Type B pancreatic cell (in vitro differentiated cells): ENCODE measurements at regions not wholly inside any gene's neighbourhood (a gene's known extent, or its start where the extent isn't known, plus 50 kb on each side); places are given as distances from the start of the nearest gene placed in this dataset.

Source experiments
- DNase-seq: peaks from one replicate; pipeline ENCODE4 v3.0.0; 2021; ENCODE audit warnings: mixed read lengths; ENCODE audit not compliant: unreplicated experiment; ENCODE audit errors: extremely low spot score
- H3K27ac Mint-ChIP-seq: 2 replicates; pipeline ENCODE4 v1.8.0; 2021; ENCODE audit warnings: mild to moderate bottlenecking, mixed read lengths
- H3K27me3 Mint-ChIP-seq: 2 replicates; pipeline ENCODE4 v1.8.0; 2021; ENCODE audit warnings: mixed read lengths
- H3K36me3 Mint-ChIP-seq: 2 replicates; pipeline ENCODE4 v1.8.0; 2021; ENCODE audit warnings: mixed read lengths
- H3K4me1 Mint-ChIP-seq: one replicate; pipeline ENCODE4 v1.8.0; 2021; ENCODE audit warnings: mixed read lengths; ENCODE audit not compliant: unreplicated experiment
- H3K4me3 Mint-ChIP-seq: 2 replicates; pipeline ENCODE4 v1.8.0; 2021; ENCODE audit warnings: mild to moderate bottlenecking, mixed read lengths
- H3K9me3 Mint-ChIP-seq: 2 replicates; pipeline ENCODE4 v1.8.0; 2021; ENCODE audit warnings: mixed read lengths
- CTCF ChIP-seq: fragments of 200-600 bp; sonication (generic); conservative IDR thresholded peaks from 2 replicates; pipeline ENCODE4 v1.5.0; 2021; ENCODE audit warnings: antibody characterized with exemption, mild to moderate bottlenecking

GRCh38 chrX:8914681-8915080, 113.5 kb upstream of the FAM9A start:
- Mint-ChIP-seq H3K36me3 (no peaks in the 10 kb centered on the region), H3K4me3 (no peak overlapping the region), H3K27me3 (no peaks in the 10 kb centered on the region), H3K9me3 (no peaks in the 10 kb centered on the region), H3K4me1 (no peaks in the 10 kb centered on the region), H3K27ac (no peak overlapping the region)
- TF ChIP-seq CTCF = no peak
- no peak for DNase-seq

- TF ChIP-seq CTCF = no peak
- Mint-ChIP-seq H3K9me3 (no peaks in the 10 kb centered on the region), H3K36me3 (no peaks in the 10 kb centered on the region), H3K4me1 (no peaks in the 10 kb centered on the region), H3K4me3 (no peak overlapping the region), H3K27ac (no peak overlapping the region), H3K27me3 (no peaks in the 10 kb centered on the region)
- no peak for DNase-seq
Observed at GRCh38 chrX:8913655-8914409, 112.6 kb upstream of the FAM9A start.

GRCh38 chrX:8907688-8908087, 106.5 kb upstream of the FAM9A start:
- Mint-ChIP-seq H3K4me3 (no peak overlapping the region), H3K27me3 (no peaks in the 10 kb centered on the region), H3K36me3 (no peaks in the 10 kb centered on the region), H3K27ac (no peak overlapping the region), H3K4me1 (no peaks in the 10 kb centered on the region), H3K9me3 (no peaks in the 10 kb centered on the region)
- no peak for DNase-seq
- TF ChIP-seq CTCF = no peak

- no peaks in the 10 kb centered on the region for H3K36me3 Mint-ChIP-seq
- no peaks in the 10 kb centered on the region for H3K4me1 Mint-ChIP-seq
Observed at GRCh38 chrX:8906299-8906938, 105.2 kb upstream of the FAM9A start.

GRCh38 chrX:8897259-8897658, 96.1 kb upstream of the FAM9A start:
- Mint-ChIP-seq H3K27me3 (no peaks in the 10 kb centered on the region), H3K4me3 (no peak overlapping the region), H3K36me3 (no peaks in the 10 kb centered on the region), H3K27ac (no peak overlapping the region), H3K4me1 (no peaks in the 10 kb centered on the region), H3K9me3 (peaks cover 13% of the 10 kb centered on the region)
- TF ChIP-seq CTCF = no peak
- no peak for DNase-seq

More at GRCh38 chrX:8906299-8906938, 105.2 kb upstream of the FAM9A start:
- TF ChIP-seq CTCF = no peak
- DNase-seq = no peak
- no peak overlapping the region for H3K4me3 Mint-ChIP-seq
- no peak overlapping the region for H3K27ac Mint-ChIP-seq
- no peaks in the 10 kb centered on the region for H3K9me3 Mint-ChIP-seq
- no peaks in the 10 kb centered on the region for H3K27me3 Mint-ChIP-seq
